Hematopoietic multipotent progenitor cell treated with erythropoietin and hydrocortisone succinate and interleukin-3 and kit ligand, for 4 days (in vitro differentiated cells): ENCODE measurements at regions not wholly inside any gene's neighbourhood (a gene's known extent, or its start where the extent isn't known, plus 50 kb on each side); places are given as distances from the start of the nearest gene placed in this dataset.
"Not testable (repeated sequence)": the region's sequence is repeated elsewhere in the genome, so short reads cannot be mapped to it uniquely, and the experiment has no call there.

Experiments used
- DNase-seq: peaks from one replicate; pipeline ENCODE4 v3.0.0-alpha.2; 2015

- DNase-seq, result no peak
Measured at GRCh38 chr10:36872702-36873393, 252.6 kb upstream of the ANKRD30A start.

GRCh38 chr10:36840788-36841187, 284.6 kb upstream of the ANKRD30A start:
- no peak for DNase-seq

- DNase-seq, result no peak
Measured at GRCh38 chr10:36837416-36837815, 288.0 kb upstream of the ANKRD30A start.

- no peak for DNase-seq
Measured at GRCh38 chr10:36819781-36820180, 305.6 kb upstream of the ANKRD30A start.

GRCh38 chr10:36817898-36818297, 307.5 kb upstream of the ANKRD30A start:
- no peak for DNase-seq

- DNase-seq, result no peak
Measured at GRCh38 chr10:36808625-36809362, 316.6 kb upstream of the ANKRD30A start.

GRCh38 chr10:36803229-36803628, 322.2 kb upstream of the ANKRD30A start:
- no peak for DNase-seq

GRCh38 chr10:36802490-36803153, 322.8 kb upstream of the ANKRD30A start:
- no peak for DNase-seq

GRCh38 chr10:36801660-36802059, 323.7 kb upstream of the ANKRD30A start:
- no peak for DNase-seq

- DNase-seq, result no peak
Measured at GRCh38 chr10:36794981-36795380, 330.4 kb upstream of the ANKRD30A start.

GRCh38 chr10:36789974-36790373, 335.4 kb upstream of the ANKRD30A start:
- no peak for DNase-seq

- DNase-seq, result no peak
Measured at GRCh38 chr10:36788152-36788551, 337.2 kb upstream of the ANKRD30A start.

- DNase-seq, result no peak
Measured at GRCh38 chr10:36783400-36783799, 342.0 kb upstream of the ANKRD30A start.

- DNase-seq, result no peak
Measured at GRCh38 chr10:36781570-36781969, 343.8 kb upstream of the ANKRD30A start.

GRCh38 chr10:36780158-36780557, 345.2 kb upstream of the ANKRD30A start:
- DNase-seq, result no peak

- DNase-seq, result peak; percentile 26
Measured at GRCh38 chr10:36779238-36779846, 346.1 kb upstream of the ANKRD30A start.

GRCh38 chr10:36778651-36779050, 346.7 kb upstream of the ANKRD30A start:
- no peak for DNase-seq

- no peak for DNase-seq
Measured at GRCh38 chr10:36773652-36774051, 351.7 kb upstream of the ANKRD30A start.

- no peak for DNase-seq
Measured at GRCh38 chr10:36771725-36772124, 353.7 kb upstream of the ANKRD30A start.

- DNase-seq, result not testable (repeated sequence)
Measured at GRCh38 chr10:36769741-36770140, 355.7 kb upstream of the ANKRD30A start.

GRCh38 chr10:36766940-36767339, 358.5 kb upstream of the ANKRD30A start:
- no peak for DNase-seq

- DNase-seq, result no peak
Measured at GRCh38 chr10:36766415-36766810, 359.0 kb upstream of the ANKRD30A start.

- no peak for DNase-seq
Measured at GRCh38 chr10:36765782-36766414, 359.5 kb upstream of the ANKRD30A start.
